ENCODE measurements at regions not wholly inside any gene's neighbourhood (a gene's known extent, or its start where the extent isn't known, plus 50 kb on each side); places are given as distances from the start of the nearest gene placed in this dataset.
A peak's percentile ranks its signal among the peaks of the same experiment; 100 is the strongest.

DNA sequence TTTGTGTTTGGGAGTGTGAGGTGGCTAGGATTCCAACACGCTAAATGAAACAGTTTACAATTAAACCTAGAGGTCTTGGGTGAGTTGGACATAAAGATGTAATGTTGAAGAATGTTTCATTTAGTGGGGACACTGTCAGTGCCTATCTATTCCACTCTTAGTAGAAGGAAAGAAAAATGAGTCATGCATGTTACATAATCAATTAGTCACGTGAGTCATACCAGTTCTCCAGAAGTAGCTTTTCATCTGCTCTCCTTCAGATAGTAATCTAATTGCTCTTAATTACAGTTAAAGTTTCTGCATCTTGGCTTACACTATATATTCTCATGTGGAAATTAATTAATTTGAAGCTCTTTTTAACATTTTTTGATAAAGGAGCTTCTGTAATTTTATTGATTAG is 115.7 kb upstream of the P2RY1 start:
- DNase-seq (ENCODE audit: low spot score): no peak

DNA sequence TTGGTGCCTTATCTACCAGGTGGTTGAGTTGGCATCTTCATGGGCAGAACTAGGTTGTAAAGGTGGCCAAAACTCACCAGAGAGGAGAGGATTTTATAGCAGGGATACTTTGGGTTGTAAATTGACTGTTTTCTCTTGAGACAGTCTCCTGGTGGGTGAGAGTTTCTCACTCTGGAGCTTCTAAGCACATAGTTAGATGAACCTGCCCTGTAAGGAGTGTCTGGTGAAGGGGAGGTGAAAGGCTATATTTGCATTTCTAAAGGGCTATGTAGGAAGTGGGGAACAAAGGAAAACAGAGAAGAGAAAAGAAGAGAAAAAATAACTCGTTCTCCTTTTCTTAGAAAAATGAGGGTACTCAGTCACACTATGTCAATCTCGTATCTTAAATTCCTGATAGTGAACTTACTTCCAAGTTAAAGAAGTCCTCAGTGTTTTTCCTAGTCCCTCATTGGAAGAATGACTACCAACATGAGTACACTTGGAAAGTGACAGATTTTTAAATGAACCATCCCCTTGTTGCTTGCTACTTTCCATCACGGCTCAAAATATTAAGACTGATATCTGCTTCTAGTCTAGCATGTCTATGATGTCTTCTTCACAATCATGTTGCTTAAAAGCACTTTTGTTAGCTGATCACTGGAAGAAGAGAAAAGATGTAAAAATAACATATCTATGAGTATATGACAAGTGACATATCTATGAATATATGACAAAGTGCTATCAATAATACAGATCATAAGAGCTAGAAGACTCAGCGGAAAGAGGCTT is 113.8 kb upstream of the P2RY1 start:
- no peak for DNase-seq (ENCODE audit: low spot score)

GRCh38 chr3:152724270-152724669 is 110.7 kb upstream of the P2RY1 start:
- DNase-seq (ENCODE audit: low spot score): peak; percentile 1

GRCh38 chr3:152728231-152728980 is 106.5 kb upstream of the P2RY1 start:
- no peak for DNase-seq (ENCODE audit: low spot score)

DNA sequence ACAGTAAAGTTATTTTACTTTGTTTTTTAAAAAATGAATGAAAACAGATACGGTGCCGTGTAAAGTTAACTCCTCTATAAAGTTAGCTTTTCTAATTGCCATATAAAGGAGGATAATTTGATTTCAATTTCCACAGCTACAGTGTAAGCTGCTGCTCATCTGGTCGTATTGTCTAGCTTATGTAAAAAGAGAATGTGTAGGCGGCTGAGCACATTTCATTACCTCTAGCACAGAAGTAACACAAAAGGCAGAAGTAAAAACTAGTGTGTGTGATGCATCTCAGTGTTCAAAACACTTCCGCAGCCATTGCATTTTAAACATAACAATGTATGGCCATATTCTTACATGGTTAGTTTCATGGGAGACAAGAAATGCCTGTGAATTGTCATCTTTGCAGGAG is 105.0 kb upstream of the P2RY1 start:
- no peak for DNase-seq (ENCODE audit: low spot score)

DNA sequence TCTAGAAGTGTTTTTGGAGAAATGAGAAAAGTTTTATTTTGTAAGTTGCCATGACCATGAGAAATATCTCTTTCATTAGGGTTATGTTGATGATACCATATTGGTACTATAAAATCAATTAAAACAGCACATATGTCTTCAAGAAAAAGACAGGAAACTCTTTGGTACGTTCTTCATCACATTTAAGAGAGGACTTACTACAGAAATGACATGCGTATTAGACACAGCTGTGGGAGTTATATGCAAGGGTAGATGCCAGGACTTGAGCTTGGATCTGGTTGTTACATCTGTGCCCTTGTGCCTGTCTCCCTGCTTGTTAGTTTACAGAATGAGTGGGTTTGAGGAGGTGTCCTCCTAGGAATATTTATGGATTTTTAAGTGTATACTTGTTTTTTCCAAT is 103.4 kb upstream of the P2RY1 start:
- DNase-seq (ENCODE audit: low spot score): no peak

DNA sequence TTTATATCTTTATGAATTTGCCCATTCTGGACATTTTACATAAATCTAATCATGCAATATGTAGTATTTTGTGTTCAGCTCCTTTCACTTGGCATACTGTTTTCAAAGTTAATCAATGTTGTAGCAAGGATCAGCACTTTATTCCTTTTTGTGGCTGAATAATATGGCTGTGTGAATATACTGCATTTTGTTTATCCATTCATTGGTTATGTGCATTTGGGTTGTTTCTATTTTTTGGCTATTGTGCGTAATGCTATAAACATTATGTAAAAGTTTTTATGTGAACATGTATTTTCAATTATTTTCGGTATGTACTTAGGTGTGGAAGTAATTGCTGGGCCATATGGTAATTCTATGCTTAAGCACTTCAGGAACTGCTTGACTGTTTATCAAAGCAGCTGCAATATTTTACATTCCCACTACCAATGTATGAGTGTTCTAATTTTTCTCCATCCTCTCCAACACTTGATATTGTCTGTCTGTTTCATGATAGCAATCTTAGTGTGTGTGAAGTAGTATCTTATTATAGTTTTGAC is 101.3 kb upstream of the P2RY1 start:
- DNase-seq (ENCODE audit: low spot score): no peak

DNA sequence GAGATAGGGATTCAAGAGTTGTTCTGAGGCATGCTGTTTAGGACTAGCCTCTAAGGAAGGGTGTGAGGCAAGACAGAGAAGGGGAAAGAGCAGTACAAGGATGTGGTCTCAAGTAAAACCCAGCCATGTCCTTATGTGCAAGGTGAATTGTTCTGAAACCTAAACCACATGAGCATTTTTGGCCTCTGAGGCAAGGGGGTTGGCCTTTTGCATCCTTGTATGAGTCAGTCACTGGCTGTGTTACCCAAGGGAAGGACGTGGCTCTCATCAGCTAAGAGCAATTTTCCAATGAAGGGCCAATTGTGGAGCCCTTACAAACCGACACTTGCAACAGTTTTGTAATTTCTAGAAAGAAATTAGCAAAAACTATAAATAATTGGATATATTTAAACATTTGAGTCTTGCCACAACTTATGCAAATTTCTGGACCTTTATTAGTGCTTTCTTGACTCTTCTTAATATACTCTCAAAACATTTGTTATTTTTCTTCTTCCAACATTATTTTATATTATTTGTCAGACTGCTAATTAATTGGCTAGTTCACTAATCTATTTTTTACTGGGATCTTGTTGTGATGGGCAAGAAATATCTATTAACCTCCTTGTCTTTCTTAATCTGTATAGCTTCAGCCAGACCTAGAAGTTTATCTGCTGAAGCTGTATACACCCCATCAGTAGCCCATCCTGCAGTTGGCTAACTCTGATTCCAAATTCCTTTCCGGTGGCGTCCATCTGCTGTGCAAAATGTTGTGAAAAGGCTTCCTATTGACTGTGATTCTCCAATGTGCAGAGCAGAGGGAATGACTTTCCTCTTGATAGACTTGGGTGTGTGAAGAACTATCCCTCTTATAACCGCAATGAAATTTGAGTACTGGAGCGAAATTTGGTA is 97.7 kb upstream of the P2RY1 start:
- no peak for DNase-seq (ENCODE audit: low spot score)

DNA sequence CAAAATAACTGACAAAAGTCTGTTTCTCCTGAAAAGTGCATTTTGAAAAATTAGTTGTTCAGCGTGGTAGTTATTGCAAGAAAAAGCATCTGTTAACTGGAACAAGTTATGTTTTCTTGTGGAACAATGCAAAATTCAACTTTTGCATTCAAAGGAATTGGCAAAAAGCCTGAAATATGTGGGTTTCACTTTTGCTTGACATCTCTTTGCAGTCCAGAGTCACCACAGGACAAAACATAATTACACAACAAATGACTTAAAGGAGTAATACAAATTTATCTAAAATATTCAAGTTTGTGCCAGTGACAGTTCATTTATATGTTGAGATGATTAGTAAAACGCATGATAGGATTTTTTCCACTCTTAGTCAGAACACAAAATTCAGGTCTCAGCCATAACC is 96.3 kb upstream of the P2RY1 start:
- DNase-seq (ENCODE audit: low spot score): no peak

GRCh38 chr3:152742368-152743347 is 92.3 kb upstream of the P2RY1 start:
- no peak for DNase-seq (ENCODE audit: low spot score)

GRCh38 chr3:152745646-152746045 is 89.3 kb upstream of the P2RY1 start:
- no peak for DNase-seq (ENCODE audit: low spot score)

DNA sequence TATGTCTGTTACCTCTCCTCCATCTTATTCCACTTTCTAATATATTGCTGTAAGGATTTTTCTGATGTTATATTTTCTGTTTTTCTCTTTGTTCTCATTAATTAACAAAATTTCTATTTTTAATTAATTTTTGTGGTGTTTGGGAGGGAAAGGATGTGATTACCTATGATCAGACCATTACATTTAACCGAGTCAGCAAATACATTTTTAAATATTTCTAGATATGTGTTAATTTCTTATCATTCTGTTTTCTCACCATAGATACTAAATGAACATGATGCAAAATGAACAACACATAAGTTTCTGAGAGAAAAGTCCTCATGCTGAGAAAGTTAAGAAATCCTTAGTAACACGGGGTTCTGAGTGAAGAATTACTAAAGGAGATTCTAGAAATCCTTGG is 80.6 kb upstream of the P2RY1 start:
- DNase-seq (ENCODE audit: low spot score): no peak

DNA sequence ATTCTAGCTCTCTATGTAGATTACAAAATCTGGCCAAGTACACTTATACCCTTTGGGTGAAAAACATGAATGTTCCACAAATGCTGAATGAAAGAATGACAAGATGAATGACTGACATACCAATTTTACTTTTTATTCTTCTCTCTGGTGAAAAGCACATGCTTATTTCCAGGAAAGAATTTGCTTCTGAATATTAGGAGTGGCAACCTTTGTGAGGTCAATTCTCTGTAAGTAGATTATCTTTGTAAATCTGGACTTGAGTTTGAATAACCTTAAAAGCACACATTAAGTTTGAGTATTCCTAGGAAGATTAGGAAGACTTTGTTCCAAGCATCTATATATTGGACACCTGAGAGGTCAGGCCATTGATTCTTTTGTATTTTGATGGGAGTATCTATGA is 78.1 kb upstream of the P2RY1 start:
- no peak for DNase-seq (ENCODE audit: low spot score)

DNA sequence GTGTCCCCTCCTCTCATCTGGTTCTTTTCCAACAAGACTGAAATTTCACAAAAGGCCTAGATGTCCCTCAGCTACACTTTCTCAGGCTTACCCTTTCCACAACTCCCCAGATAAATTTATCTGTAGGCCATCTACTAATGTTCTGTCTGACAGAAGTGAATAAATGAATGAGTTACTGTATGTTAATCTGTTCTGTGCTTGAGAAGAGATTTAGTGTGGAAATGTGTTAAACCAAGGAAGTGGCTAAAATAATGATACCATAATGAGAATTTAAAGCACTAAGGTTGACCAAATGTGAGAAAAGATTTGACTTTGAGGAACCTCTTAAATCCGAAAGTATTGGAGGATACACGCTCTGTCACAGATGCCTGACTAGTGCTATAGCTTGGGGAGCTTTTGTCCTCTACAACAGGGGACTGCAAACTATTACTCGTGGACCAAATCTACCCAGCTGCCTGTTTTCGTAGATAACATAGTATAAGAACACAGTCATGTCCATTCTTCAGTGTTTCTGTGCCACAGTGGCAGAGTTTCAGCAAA is 74.8 kb upstream of the P2RY1 start:
- no peak for DNase-seq (ENCODE audit: low spot score)

- DNase-seq (ENCODE audit: low spot score): no peak
These were observed 74.3 kb upstream of the P2RY1 start for GRCh38 chr3:152760591-152760990.

DNA sequence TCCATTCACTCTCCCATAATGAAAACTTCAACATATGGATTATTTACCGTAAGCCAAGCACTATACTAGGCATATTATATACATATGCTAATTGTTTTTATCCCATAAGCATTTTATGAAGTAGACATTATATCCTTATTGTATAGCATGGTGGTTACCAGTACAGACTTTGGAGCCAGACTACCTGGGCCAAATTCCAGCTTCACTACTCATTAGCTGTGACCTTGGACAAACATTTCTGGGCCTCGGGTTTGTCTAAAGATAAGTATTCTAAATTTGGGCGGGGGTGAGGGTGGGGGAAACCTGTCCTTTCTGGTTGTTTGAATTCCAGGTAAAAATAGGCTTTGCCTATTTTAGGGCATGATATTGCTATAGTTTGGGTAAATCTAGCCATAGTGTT is 66.5 kb upstream of the P2RY1 start:
- no peak for DNase-seq (ENCODE audit: low spot score)

- DNase-seq (ENCODE audit: low spot score): no peak
These were observed 65.4 kb upstream of the P2RY1 start for GRCh38 chr3:152769523-152769922.

DNA sequence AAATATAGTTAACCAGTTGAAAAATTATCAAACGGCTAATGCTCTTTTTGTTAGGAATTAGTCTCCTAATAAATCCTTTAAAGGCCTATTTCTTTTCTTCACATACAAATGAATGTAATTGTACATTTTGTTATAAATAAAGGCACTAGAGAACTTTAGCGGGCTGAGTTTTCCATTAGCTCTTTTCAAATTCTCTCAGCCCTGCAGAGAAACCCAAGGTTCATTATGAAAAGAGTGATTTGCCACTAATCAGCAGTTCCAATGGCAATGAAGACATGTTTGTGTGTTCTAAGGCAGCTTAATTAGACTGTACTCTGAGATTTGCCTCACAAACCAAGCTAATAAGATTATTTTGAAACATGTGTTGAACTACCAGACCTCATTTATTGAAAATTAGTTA is 64.6 kb upstream of the P2RY1 start:
- DNase-seq (ENCODE audit: low spot score): no peak

- no peak for DNase-seq (ENCODE audit: low spot score)
These were observed 63.8 kb upstream of the P2RY1 start for GRCh38 chr3:152771120-152771519.

DNA sequence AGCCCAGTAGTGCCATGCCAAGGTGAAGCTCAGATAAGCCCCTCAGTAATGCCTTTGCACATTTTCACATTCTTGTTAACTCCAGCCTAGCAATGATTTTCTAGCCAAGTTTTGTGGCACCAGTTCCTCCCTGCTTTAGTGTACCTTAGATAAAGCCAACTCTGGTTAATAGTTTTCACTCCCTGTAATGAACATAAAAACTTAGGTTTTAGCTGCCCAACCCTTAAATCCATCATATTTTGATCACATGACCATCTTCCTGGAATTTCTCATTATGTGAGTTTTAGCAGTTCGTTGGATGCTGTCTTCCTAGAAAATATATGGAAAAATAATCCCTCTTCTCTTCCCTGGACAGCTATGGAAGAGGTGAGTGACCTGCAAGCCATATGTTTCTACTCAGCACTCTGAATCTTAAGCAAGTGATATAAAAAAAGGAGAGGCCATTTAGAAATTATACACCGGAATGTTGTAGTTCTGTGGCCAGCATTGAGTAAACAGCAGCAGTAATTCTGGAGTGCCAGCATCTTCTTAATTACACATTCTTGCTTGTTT is 62.2 kb upstream of the P2RY1 start:
- DNase-seq (ENCODE audit: low spot score): no peak

GRCh38 chr3:152773633-152774032 is 61.3 kb upstream of the P2RY1 start:
- DNase-seq (ENCODE audit: low spot score): no peak

Data from HuH-7 (cell line).